ENCODE measurements at regions not wholly inside any gene's neighbourhood (a gene's known extent, or its start where the extent isn't known, plus 50 kb on each side); places are given as distances from the start of the nearest gene placed in this dataset.

DNA sequence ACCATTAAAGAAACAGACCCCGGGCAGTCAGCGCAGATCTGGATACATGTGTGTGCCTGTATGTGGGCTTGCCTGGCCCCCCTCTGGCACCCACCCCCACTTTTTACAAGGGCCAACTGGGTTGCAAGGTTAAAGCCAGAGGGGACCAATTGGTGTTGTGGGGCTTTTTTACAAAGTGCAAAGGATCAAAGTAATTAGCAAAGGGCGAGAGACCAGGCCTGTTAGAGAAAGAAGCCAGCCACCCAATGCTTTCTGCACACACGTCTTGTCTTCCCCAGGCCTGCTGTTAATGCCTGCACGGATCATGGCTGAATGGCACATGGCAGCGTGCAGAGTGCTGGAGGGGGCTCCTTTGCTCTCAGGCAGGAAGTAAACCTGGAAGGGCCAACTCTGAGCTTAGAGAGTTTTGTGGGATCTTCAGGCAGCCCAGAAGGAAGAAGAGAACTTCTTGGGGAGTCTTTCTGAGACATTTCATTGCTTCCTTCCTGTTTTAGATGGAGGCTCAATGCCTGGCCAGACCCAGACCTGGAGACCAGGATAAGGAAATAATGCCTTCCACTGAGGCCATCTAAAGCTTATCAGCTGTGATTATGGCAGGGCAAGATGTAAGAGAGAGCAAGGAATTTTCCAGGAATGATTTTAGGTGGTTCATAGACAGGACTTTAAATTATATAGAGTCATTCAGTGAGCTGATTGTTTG, 523.4 kb upstream of the TBX3 start:
- Mint-ChIP-seq H3K27me3 (ENCODE audit: low read depth in 3 of 3) (peaks cover 0 to 3% (median 2%) of the 10 kb centered on the region in 3 donors), H3K27ac (no peak overlapping the region), H3K4me1 (no peaks in the 10 kb centered on the region), H3K36me3 (no peaks in the 10 kb centered on the region), H3K4me3 (no peak overlapping the region), H3K9me3 (peaks cover 0 to 4% (median 2%) of the 10 kb centered on the region in 7 donors)
- 59% methylated on average over 4 of the region's 6 CpGs for WGBS (ENCODE audit: insufficient coverage)
- Histone ChIP-seq H3K9ac (ENCODE audit: insufficient read depth, low read length, poor library complexity, severe bottlenecking) (no peak overlapping the region), H4K20me1 (ENCODE audit: insufficient read depth, low read length) (no peaks in the 10 kb centered on the region), H3K4me2 (replicated peaks; ENCODE audit: extremely low read depth, low read length, poor library complexity, severe bottlenecking) (no peak overlapping the region), H3K4me1 (ENCODE audit: control insufficient read depth in 1 of 2, insufficient read depth in 2 of 2, low read length in 2 of 2) (no peaks in the 10 kb centered on the region), H3K27ac (ENCODE audit: low read depth in 1 of 2, low read length in 2 of 2) (no peak overlapping the region), H3K27me3 (ENCODE audit: control insufficient read depth in 2 of 2, insufficient read depth in 2 of 2, low read length in 2 of 2) (no peaks in the 10 kb centered on the region), H2AFZ (ENCODE audit: insufficient read depth, low read depth, low read length, poor library complexity, severe bottlenecking) (no peak overlapping the region), H3K36me3 (replicated peaks in 1 of 2; ENCODE audit: control insufficient read depth in 1 of 2, insufficient read depth in 2 of 2, low read length in 2 of 2) (no peaks in the 10 kb centered on the region), H3K4me3 (replicated peaks in 1 of 3; ENCODE audit: low read depth in 2 of 3, low read length in 3 of 3) (no peak overlapping the region), H3K9me3 (replicated peaks in 1 of 2; ENCODE audit: control insufficient read depth in 1 of 2, insufficient read depth in 1 of 2, low read length in 2 of 2) (no peaks in the 10 kb centered on the region), H3K79me2 (ENCODE audit: insufficient read depth, low read length) (no peaks in the 10 kb centered on the region)
- TF ChIP-seq, protein P1, sequence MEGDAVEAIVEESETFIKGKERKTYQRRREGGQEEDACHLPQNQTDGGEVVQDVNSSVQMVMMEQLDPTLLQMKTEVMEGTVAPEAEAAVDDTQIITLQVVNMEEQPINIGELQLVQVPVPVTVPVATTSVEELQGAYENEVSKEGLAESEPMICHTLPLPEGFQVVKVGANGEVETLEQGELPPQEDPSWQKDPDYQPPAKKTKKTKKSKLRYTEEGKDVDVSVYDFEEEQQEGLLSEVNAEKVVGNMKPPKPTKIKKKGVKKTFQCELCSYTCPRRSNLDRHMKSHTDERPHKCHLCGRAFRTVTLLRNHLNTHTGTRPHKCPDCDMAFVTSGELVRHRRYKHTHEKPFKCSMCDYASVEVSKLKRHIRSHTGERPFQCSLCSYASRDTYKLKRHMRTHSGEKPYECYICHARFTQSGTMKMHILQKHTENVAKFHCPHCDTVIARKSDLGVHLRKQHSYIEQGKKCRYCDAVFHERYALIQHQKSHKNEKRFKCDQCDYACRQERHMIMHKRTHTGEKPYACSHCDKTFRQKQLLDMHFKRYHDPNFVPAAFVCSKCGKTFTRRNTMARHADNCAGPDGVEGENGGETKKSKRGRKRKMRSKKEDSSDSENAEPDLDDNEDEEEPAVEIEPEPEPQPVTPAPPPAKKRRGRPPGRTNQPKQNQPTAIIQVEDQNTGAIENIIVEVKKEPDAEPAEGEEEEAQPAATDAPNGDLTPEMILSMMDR (IDR thresholded peaks at IDR 0.05) = no peak
- DNase-seq = no peak
- intact Hi-C loops (cut with micrococcal nuclease) = no loop called here

- Mint-ChIP-seq H3K9me3 (peaks cover 0 to 4% (median 2%) of the 10 kb centered on the region in 7 donors), H3K27ac (no peak overlapping the region), H3K27me3 (ENCODE audit: low read depth in 3 of 3) (peaks cover 0 to 3% (median 2%) of the 10 kb centered on the region in 3 donors), H3K36me3 (no peaks in the 10 kb centered on the region), H3K4me3 (no peak overlapping the region), H3K4me1 (no peaks in the 10 kb centered on the region)
- TF ChIP-seq, protein P1 (IDR thresholded peaks at IDR 0.05) = no peak
- no peak overlapping the region for H3K9ac ChIP-seq (ENCODE audit: insufficient read depth, low read length, poor library complexity, severe bottlenecking)
- DNase-seq = no peak
- H3K4me1 ChIP-seq (ENCODE audit: control insufficient read depth in 1 of 2, insufficient read depth in 2 of 2, low read length in 2 of 2) = no peaks in the 10 kb centered on the region
- H3K4me3 ChIP-seq (replicated peaks in 1 of 3; ENCODE audit: low read depth in 2 of 3, low read length in 3 of 3) = no peak overlapping the region
- H3K36me3 ChIP-seq (replicated peaks in 1 of 2; ENCODE audit: control insufficient read depth in 1 of 2, insufficient read depth in 2 of 2, low read length in 2 of 2) = no peaks in the 10 kb centered on the region
- 88% methylated on average over 4 of the region's 5 CpGs for WGBS (ENCODE audit: insufficient coverage)
- no peaks in the 10 kb centered on the region for H3K79me2 ChIP-seq (ENCODE audit: insufficient read depth, low read length)
- no peaks in the 10 kb centered on the region for H3K27me3 ChIP-seq (ENCODE audit: control insufficient read depth in 2 of 2, insufficient read depth in 2 of 2, low read length in 2 of 2)
- H3K9me3 ChIP-seq (replicated peaks in 1 of 2; ENCODE audit: control insufficient read depth in 1 of 2, insufficient read depth in 1 of 2, low read length in 2 of 2) = no peaks in the 10 kb centered on the region
- H3K27ac ChIP-seq (ENCODE audit: low read depth in 1 of 2, low read length in 2 of 2) = no peak overlapping the region
- H3K4me2 ChIP-seq (replicated peaks; ENCODE audit: extremely low read depth, low read length, poor library complexity, severe bottlenecking) = no peak overlapping the region
- no peak overlapping the region for H2AFZ ChIP-seq (ENCODE audit: insufficient read depth, low read depth, low read length, poor library complexity, severe bottlenecking)
- no peaks in the 10 kb centered on the region for H4K20me1 ChIP-seq (ENCODE audit: insufficient read depth, low read length)
- intact Hi-C loops (cut with micrococcal nuclease) = no loop called here
These were observed 522.8 kb upstream of the TBX3 start for GRCh38 chr12:115206801-115207200.
